ENCODE measurements at regions not wholly inside any gene's neighbourhood (a gene's known extent, or its start where the extent isn't known, plus 50 kb on each side); places are given as distances from the start of the nearest gene placed in this dataset.

DNA sequence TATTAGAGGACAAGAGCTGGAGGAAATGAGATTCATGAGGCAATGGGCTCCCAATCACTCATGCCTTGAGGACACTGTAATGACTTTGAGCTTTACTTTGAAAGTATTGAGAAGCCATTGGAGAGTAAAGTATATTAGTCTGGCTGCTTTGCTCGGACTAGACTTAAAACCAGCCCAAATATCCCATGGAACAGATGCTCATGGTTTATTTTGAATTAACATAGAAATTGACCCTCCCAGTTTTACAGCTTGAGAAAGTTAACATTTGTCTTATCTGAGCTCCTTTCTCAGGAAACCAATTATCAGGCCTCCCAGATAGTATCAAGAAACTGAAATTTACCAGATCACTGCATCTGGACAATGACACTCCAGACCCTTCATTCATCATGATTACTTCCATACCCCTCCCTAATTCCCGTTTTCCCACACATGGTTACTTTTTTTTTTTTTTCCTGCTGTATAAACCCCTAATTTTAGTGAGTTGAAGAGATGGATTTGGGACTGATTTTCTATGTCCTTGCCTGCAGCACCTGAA, 270.8 kb upstream of the SMIM30 start:
- no peak overlapping the region for H3K4me3 ChIP-seq
- no peak overlapping the region for H3K27ac ChIP-seq
- WGBS, 2 donors = 51 to 59% methylated on average over 2 of the region's 2 CpGs
- no peak for DNase-seq
- TF ChIP-seq, protein P1, sequence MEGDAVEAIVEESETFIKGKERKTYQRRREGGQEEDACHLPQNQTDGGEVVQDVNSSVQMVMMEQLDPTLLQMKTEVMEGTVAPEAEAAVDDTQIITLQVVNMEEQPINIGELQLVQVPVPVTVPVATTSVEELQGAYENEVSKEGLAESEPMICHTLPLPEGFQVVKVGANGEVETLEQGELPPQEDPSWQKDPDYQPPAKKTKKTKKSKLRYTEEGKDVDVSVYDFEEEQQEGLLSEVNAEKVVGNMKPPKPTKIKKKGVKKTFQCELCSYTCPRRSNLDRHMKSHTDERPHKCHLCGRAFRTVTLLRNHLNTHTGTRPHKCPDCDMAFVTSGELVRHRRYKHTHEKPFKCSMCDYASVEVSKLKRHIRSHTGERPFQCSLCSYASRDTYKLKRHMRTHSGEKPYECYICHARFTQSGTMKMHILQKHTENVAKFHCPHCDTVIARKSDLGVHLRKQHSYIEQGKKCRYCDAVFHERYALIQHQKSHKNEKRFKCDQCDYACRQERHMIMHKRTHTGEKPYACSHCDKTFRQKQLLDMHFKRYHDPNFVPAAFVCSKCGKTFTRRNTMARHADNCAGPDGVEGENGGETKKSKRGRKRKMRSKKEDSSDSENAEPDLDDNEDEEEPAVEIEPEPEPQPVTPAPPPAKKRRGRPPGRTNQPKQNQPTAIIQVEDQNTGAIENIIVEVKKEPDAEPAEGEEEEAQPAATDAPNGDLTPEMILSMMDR (IDR thresholded peaks at IDR 0.05) = no peak
- TF ChIP-seq POLR2AphosphoS5 (IDR thresholded peaks at IDR 0.05) = no peak
- TF ChIP-seq EP300 (IDR thresholded peaks at IDR 0.05) = no peak
- no peak for TF ChIP-seq POLR2A (IDR thresholded peaks at IDR 0.05)
- H3K9me3 ChIP-seq = no peaks in the 10 kb centered on the region
- intact Hi-C loops (cut with DNase I) = no loop called here
- no peaks in the 10 kb centered on the region for H3K36me3 ChIP-seq
- H3K4me1 ChIP-seq = no peaks in the 10 kb centered on the region
- no peaks in the 10 kb centered on the region for H3K27me3 ChIP-seq

DNA sequence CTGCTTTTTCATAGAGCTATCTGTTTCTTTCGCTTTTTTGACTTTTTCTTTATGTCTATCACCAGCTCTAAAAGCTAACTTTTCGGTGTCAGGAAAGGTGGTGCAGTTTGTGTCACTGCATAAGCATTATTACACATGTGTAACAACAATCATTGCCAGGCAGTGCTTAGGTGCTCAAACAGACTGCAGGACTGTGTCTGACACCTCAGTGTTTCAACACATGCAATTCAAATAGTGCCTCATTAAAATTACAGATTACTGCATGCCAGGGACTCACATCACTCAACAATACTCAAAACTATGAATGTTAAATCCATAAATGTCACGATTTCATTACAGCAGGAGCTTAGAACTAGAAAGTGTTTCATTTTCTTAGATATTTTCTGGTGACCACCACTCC, 265.3 kb upstream of the SMIM30 start:
- no peaks in the 10 kb centered on the region for H3K4me1 ChIP-seq
- no peaks in the 10 kb centered on the region for H3K27me3 ChIP-seq
- intact Hi-C loops (cut with DNase I) = no loop called here
- no peak for DNase-seq
- H3K27ac ChIP-seq = no peak overlapping the region
- H3K9me3 ChIP-seq = no peaks in the 10 kb centered on the region
- TF ChIP-seq, protein P1 (IDR thresholded peaks at IDR 0.05) = no peak
- TF ChIP-seq POLR2A (IDR thresholded peaks at IDR 0.05) (no peak), EP300 (IDR thresholded peaks at IDR 0.05) (no peak), POLR2AphosphoS5 (IDR thresholded peaks at IDR 0.05) (no peak)
- WGBS, 2 donors = 76 to 82% methylated on average over 3 of the region's 3 CpGs
- H3K4me3 ChIP-seq = no peak overlapping the region
- no peaks in the 10 kb centered on the region for H3K36me3 ChIP-seq

DNA sequence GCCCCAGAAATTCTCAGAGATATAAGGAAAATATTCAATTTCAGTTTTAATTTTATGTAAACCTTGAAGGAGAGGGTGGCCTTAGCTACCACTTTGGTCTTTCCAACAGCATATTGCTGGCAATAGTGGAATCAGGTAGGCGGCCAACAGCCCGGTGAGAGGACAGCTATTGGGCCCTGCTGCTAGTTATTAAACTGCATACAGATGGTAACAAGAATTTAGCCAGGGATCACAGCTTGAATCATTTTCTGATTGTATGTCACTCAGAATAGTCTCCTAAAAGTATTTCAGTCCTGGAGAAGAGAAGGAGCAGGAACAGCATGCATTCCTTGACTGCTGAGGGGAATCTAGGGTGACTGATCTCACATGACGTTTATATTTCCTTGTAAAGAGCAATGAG, 261.4 kb upstream of the SMIM30 start:
- TF ChIP-seq POLR2AphosphoS5 (IDR thresholded peaks at IDR 0.05) (no peak), EP300 (IDR thresholded peaks at IDR 0.05) (no peak), POLR2A (IDR thresholded peaks at IDR 0.05) (no peak)
- TF ChIP-seq, protein P1 (IDR thresholded peaks at IDR 0.05) = no peak
- intact Hi-C loops (cut with DNase I) = no loop called here
- H3K4me3 ChIP-seq = no peak overlapping the region
- no peaks in the 10 kb centered on the region for H3K36me3 ChIP-seq
- no peak for DNase-seq
- H3K27me3 ChIP-seq = no peaks in the 10 kb centered on the region
- WGBS, 2 donors = 88 to 91% methylated on average over 3 of the region's 3 CpGs
- H3K9me3 ChIP-seq = no peaks in the 10 kb centered on the region
- no peak overlapping the region for H3K27ac ChIP-seq
- no peaks in the 10 kb centered on the region for H3K4me1 ChIP-seq

DNA sequence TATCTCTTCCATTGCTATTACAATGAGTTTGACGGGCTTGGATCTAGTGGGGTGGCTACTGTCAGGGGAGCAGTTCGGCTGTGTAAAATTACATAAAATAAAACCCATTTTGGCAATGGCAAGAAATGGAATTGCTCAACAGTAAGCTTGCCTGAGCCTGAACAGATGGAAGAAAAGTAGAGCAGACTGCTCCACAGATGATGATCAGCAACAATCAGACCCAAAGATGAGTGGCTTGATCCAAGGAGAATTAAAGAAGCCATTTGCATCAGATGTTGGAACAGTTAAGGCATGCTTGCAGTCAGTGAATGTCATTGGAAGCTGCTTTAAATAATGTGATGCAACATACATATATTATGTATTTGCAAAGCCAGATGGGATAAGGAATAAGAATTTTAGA, 256.6 kb upstream of the SMIM30 start:
- intact Hi-C loops (cut with DNase I) = no loop called here
- no peak for DNase-seq
- TF ChIP-seq POLR2A (IDR thresholded peaks at IDR 0.05) = no peak
- TF ChIP-seq POLR2AphosphoS5 (IDR thresholded peaks at IDR 0.05) = no peak
- TF ChIP-seq, protein P1 (IDR thresholded peaks at IDR 0.05) = no peak
- no peak for TF ChIP-seq EP300 (IDR thresholded peaks at IDR 0.05)
- Histone ChIP-seq H3K27ac (no peak overlapping the region), H3K4me1 (no peaks in the 10 kb centered on the region), H3K4me3 (no peak overlapping the region), H3K27me3 (no peaks in the 10 kb centered on the region), H3K36me3 (no peaks in the 10 kb centered on the region), H3K9me3 (no peaks in the 10 kb centered on the region)
- 68 to 70% methylated on average over 2 of the region's 2 CpGs for WGBS, 2 donors

DNA sequence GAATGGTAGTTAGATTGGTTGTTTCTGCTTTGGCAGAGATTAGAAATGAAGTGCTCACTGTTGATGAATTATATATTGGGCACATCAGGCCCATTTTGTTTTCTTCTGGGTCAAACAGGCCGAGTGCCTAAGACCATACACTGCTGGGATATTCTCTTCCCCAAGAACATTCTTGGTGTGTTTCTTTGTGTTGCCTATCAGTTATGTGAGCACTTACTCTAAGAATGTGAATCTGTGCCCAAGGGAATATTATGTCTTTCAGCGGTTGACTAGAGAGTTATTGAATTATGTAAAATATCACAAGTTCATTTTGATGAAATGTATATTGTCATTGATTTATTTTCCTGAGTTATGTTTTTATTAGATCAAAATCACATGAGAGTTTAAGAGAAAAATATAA, 255.5 kb upstream of the SMIM30 start:
- H3K36me3 ChIP-seq = no peaks in the 10 kb centered on the region
- no peaks in the 10 kb centered on the region for H3K9me3 ChIP-seq
- no peak overlapping the region for H3K4me3 ChIP-seq
- TF ChIP-seq, protein P1 (IDR thresholded peaks at IDR 0.05) = no peak
- TF ChIP-seq EP300 (IDR thresholded peaks at IDR 0.05) (no peak), POLR2A (IDR thresholded peaks at IDR 0.05) (no peak), POLR2AphosphoS5 (IDR thresholded peaks at IDR 0.05) (no peak)
- intact Hi-C loops (cut with DNase I) = no loop called here
- 52 to 74% methylated on average over 2 of the region's 2 CpGs for WGBS, 2 donors
- DNase-seq = no peak
- no peaks in the 10 kb centered on the region for H3K4me1 ChIP-seq
- no peak overlapping the region for H3K27ac ChIP-seq
- no peaks in the 10 kb centered on the region for H3K27me3 ChIP-seq
